PC-9 (cell line): ENCODE measurements at regions not wholly inside any gene's neighbourhood (a gene's known extent, or its start where the extent isn't known, plus 50 kb on each side); places are given as distances from the start of the nearest gene placed in this dataset.

Source experiments
- EZH2 ChIP-seq: fragments of 200-600 bp; sonication (generic); IDR thresholded peaks from 2 replicates; pipeline ENCODE4 v1.8.0; 2017; ENCODE audit warnings: antibody characterized with exemption, low read depth
- TF ChIP-seq, protein P1 (sequence below): fragments of 200-600 bp; sonication (generic); conservative IDR thresholded peaks from 2 replicates; pipeline ENCODE4 v1.6.1; 2017; ENCODE audit warnings: mixed run types, antibody characterized with exemption, mild to moderate bottlenecking, moderate library complexity

DNA sequence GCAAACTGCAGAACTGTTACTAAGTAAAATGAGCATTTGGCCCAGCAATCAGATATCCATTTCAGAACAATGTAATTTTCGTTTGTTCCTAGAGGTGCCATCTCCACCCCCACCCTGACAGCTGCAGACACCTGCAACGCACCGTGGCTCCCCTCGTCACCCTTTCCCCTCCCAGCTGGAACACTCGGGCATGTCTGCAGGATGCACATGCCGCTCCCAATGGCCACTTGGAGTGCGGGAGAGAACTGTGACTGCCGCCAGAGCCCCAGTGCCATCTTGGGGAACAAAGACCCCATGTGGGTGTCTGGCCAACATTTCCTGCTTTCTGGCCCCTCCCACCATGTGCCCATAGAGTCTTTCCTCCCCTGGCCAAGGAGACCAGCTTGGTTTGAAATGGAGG, 436.2 kb downstream of the PCDH10 start:
- TF ChIP-seq, protein P1, sequence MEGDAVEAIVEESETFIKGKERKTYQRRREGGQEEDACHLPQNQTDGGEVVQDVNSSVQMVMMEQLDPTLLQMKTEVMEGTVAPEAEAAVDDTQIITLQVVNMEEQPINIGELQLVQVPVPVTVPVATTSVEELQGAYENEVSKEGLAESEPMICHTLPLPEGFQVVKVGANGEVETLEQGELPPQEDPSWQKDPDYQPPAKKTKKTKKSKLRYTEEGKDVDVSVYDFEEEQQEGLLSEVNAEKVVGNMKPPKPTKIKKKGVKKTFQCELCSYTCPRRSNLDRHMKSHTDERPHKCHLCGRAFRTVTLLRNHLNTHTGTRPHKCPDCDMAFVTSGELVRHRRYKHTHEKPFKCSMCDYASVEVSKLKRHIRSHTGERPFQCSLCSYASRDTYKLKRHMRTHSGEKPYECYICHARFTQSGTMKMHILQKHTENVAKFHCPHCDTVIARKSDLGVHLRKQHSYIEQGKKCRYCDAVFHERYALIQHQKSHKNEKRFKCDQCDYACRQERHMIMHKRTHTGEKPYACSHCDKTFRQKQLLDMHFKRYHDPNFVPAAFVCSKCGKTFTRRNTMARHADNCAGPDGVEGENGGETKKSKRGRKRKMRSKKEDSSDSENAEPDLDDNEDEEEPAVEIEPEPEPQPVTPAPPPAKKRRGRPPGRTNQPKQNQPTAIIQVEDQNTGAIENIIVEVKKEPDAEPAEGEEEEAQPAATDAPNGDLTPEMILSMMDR: no peak
- TF ChIP-seq EZH2: no peak
